HL-60 (cell line): ENCODE measurements at regions not wholly inside any gene's neighbourhood (a gene's known extent, or its start where the extent isn't known, plus 50 kb on each side); places are given as distances from the start of the nearest gene placed in this dataset.

Experiments
- CTCF ChIP-seq: IDR thresholded peaks from one replicate; pipeline ENCODE4 v1.5.1; 2011; ENCODE audit warnings: low read length, control low read depth, inconsistent platforms; ENCODE audit not compliant: insufficient read depth
- GABPA ChIP-seq: IDR thresholded peaks from 2 replicates; pipeline ENCODE4 v1.6.1; 2012; ENCODE audit warnings: low read depth
- POLR2AphosphoS5 ChIP-seq: IDR thresholded peaks from 2 replicates; pipeline ENCODE4 v1.6.1; 2012; ENCODE audit warnings: low read depth
- REST ChIP-seq: IDR thresholded peaks from 2 replicates; pipeline ENCODE4 v1.6.1; 2012; ENCODE audit warnings: low read depth; ENCODE audit not compliant: insufficient replicate concordance
- SPI1 ChIP-seq: IDR thresholded peaks from 2 replicates; pipeline ENCODE4 v1.6.1; 2012; ENCODE audit warnings: low read depth, mild to moderate bottlenecking, borderline replicate concordance

DNA sequence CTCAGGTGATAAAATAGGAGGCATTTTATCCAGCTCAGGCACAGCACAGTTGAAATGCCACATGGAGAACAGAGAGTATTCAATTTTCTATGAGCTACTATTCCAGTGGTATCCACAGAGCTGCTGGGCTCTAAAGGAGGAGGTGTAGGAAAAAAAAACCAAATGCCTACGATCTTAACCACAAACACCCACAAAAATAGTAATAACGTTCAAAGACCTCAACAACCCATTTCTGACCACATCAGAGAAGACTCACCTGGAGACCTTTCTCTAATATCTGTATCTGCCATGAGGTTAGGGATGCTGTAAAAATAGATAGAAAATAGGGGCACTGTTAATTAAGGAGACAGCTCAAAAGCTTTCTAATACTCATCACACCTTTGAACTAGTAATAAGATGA lies 294.6 kb upstream of the PARD3B start:
- no peak for TF ChIP-seq CTCF
- no peak for TF ChIP-seq POLR2AphosphoS5
- TF ChIP-seq GABPA: no peak
- no peak for TF ChIP-seq REST
- no peak for TF ChIP-seq SPI1
